ENCODE measurements at regions not wholly inside any gene's neighbourhood (a gene's known extent, or its start where the extent isn't known, plus 50 kb on each side); places are given as distances from the start of the nearest gene placed in this dataset.
"Not testable (repeated sequence)": the region's sequence is repeated elsewhere in the genome, so short reads cannot be mapped to it uniquely, and the experiment has no call there.

DNA sequence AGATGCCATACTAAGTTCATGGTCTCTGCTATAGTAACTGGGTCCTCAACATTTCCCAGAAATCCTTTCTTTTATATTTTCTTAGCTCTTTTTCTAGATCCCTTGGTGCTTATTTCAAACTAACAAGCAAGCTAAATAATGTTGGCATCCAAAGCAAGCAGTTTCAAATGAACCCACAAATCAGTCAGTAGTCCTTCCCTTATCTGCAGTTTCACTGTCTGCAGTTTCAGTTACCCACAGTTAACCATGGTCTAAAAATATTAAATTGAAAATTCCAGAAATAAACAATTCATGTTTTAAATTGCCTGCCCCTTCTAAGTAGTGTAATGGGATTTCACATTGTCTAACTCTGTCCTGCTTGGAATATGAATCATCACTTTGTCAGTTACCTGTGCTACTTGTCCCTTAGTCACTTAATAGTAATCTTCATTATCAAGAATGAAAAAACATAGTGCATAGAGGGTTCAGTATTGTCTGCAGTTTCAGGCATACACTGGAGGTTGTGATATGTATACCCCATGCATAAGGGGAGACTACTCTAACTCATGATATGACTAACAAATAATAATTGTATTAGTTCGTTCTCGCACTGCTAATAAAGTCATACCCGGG, 633.7 kb downstream of the MECOM start:
- DNase-seq (ENCODE audit: low read depth) = no peak

DNA sequence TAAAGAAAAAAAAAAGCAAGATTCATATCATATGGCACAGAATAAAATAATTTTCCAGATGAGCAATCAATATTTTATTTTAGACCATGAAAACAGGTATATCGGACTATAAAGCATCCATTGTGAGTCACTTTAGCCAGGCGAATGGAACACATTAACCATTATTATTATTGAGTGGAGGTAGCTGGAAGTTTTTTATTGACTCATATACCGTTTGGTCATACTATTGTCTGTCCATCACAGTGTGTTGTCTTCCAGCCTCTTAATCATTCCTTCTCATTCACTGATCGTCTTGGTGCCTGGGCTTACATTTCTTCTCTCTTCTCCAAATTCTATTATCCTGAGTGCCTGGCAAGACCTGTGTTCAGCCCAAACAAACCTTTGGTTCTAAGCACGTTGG, 634.8 kb downstream of the MECOM start:
- no peak for DNase-seq (ENCODE audit: low read depth)

DNA sequence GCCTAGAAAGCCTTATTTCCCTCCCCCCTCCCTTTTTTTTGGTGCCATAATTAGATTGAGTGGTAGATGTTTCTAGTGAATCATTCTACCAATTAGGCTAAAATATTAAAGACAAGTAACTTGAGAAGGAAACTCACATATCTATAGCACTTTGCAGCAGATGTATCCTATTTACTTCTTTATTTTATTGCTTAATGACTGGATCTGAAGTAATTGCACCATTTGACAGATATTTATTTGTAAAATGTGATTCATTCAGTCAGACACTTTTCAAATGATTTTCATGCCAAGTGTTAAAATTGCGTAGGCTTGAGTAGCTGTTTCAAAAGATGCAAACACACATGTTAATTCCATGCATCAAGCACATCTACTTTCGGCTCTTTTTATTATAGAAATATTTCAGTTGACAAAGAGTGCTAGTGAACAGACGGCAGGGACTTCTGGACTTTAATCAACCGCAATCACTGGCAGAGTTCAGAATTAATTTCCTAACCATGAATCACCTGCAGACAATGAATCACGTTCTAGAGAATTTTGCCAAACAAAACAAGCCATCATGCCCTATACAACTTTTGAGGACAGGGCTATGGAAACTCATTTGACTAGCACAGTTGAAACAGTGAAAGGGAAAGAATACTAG, 636.8 kb downstream of the MECOM start:
- DNase-seq (ENCODE audit: low read depth) = peak; percentile 98

DNA sequence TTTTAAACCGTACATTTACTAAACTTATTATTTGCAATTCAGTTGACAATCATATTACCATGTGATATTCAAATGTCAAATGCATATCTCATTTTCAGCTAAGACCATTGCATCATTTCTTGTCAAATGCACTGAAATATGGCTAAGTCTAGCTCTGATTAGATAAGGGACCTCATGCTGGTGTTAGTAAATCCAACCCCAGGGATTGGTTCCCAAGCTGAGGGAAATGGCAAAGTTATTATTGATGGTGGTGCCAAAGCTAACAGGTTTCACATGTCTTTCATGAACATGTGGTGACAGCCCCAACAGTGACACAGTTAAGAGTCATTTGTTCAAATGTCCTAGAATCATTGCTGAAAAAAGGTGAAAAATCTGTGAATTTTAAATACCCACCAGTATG, 641.1 kb downstream of the MECOM start:
- DNase-seq (ENCODE audit: low read depth) = no peak

DNA sequence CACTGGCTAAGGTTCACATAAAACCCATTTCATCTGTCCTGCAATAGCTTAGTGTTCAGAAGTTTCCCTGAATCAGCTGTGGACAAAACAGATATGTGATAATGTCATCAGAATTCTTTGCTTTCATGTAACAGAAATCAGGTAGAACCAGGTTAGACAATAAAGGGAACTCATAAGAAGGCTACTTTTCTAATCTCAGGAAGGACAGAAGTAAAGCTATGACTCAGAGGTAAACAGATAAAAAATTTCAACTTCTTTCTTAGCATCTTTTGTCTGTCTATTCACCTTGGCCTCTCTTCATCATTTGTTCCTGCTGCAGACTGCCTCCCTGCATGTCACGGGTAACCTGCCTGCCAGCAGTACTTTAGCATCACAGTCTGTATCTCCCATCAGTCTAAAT, 643.1 kb downstream of the MECOM start:
- no peak for DNase-seq (ENCODE audit: low read depth)

DNA sequence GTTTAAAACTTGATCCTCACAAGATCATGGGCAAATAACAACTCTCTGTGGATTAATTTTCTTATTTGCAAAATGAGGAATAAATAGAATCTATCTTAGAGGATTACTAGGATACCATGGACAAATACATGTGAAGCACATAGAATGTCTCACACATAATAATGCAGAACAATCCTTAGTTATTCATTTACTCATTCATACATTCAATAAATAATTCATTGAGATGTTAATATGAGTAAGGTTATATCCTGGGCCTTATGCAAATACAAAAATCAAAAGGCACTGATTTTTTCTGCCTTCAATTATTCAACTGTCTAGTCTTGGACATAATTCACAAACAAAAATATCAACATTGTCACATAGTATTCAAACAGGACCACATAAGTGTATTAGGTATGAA, 654.1 kb downstream of the MECOM start:
- no peak for DNase-seq (ENCODE audit: low read depth)

DNA sequence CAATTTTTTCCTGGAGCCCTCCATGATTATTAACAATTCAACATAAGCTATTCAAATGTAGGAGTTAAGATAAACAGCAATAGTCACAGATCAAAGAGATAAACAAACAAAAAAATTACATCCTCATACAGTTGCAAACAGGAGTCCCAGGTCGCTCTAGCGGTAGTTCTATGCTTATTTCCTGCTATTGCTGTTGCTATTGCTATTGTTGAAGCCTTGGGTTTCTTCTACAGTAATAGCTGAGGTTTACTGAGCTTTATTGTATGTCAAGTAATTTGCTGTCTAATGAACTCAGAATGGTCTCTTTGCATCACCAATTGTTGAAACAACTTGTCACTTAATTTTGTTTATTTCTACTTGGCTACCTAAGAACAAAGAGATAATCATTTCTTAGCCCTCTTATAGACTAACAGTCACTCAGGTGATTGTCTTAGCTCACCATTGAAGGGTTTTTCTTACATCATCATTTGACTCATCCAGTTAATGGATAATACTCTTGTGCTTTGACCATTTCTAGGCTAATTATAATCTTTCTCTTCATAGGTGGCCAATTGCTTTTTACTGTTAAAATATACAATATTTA, 654.6 kb downstream of the MECOM start:
- peak; percentile 40 for DNase-seq (ENCODE audit: low read depth)

DNA sequence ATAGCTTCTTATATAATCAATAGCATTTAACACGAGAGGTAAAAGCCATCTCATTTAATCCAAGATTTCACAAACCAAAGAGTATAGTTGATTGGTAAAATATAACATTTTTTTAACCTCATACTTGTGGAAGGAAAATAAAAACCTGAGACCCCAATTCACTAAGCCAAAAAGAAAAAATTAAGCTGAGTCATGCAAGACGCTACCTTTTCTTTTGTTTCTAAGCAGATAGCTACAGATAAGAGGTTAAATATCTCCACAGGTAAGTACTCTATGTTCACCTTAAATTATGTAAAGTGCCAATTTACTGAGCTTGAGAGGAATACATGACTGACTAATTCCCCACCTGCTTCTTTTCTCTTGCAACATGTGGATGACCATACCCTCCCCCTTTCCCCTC, 656.4 kb downstream of the MECOM start:
- no peak for DNase-seq (ENCODE audit: low read depth)

DNA sequence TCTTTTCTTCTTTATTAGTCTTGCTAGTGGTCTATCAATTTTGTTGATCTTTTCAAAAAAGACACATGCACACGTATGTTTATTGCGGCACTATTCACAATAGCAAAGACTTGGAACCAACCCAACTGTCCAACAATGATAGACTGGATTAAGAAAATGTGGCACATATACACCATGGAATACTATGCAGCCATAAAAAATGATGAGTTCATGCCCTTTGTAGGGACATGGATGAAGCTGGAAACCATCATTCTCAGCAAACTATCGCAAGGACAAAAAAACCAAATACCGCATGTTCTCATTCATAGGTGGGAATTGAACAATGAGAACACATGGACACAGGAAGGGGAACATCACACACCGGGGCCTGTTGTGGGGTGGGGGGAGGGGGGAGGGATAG, 657.1 kb downstream of the MECOM start:
- not testable (repeated sequence) for DNase-seq (ENCODE audit: low read depth)

DNA sequence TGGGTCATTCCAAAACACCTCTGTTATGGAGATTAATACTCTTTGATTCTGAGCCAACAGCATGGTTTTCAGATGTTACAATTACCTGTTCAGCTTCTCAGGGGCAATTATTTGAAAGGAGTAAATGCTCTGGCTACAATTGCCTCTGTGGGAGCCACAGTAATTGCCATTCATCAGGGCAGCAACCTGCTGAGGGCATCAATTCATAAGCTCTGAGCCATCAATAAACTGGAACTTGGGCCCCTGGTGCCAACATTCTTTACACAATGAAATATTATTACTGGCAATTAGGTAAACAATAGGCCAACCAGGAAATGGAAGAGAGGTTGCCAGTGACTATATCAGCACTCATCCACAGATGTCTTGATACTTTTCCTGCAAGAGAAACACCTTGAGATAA, 660.8 kb downstream of the MECOM start:
- no peak for DNase-seq (ENCODE audit: low read depth)

DNA sequence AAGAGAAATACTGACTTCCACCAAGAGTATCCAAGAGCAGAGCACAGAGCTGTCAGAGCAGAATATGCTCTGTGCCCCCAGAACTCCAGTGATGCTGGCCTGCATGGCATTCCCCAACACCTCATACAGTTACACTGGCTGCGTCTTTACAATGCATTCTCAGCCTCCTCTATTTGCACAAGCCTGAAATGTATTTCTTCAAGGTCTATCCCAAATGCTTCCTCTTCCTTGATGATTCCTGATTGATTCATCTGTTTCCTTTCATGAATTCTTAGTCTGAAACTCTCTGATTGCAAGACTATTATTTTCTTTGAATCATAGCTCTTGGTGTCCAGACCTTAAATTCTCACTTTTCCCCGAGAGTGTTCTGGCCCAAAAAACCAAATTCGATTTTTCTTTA, 664.7 kb downstream of the MECOM start:
- no peak for DNase-seq (ENCODE audit: low read depth)

DNA sequence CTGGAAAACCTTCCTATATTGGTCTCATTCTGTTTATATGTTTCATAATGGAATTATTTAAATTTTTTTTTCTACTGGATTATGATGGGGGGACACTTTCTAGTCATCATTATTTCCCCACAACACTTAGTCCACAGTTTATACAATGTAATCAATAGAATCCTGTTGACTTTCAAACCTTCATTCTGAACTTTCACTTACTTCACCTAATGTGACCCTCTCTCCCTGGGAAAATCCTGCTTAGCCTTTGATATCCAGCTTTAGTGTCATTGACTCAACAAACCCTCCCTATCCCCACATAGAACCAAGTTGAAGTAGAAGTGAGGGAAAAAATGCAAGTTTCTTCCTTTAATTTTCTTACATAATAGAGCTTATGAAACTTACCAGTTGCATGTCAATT, 666.0 kb downstream of the MECOM start:
- no peak for DNase-seq (ENCODE audit: low read depth)

DNA sequence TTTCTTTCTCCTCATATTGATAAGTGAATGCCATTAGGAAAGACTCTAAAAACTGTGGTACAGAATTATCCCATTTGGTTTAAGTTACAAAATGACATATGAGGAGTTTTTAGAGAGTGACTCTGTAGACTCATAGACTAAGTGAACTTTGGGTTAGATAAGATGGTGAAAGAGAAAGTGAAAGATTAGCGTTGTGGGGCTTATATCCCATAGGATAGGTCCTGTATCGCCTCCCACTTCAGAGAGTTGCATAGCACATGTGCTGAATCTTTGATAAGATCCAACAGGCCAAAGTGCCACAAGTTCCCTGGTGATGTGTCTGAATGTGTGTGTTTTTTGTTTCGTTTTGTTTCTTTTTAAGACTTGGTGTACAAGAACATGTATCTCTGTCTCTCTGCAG, 666.9 kb downstream of the MECOM start:
- DNase-seq (ENCODE audit: low read depth) = no peak

DNA sequence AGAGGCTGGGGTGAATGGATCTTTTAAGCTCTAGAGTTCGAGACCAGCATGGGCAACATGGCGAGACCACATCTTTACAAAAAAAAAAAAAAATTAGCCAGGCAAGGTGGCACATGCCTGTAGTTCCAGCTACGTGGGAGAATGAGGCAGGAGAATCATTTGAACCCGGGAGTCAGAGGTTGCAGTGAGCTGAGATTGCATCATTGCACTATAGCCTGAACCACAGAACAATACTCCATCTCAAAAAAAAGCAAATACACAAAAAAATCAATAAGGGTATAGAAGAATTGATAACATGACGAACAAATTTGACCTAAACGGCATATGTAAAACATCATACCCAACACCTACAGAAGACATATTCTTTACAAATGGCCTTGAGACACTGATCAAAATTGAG, 668.4 kb downstream of the MECOM start:
- DNase-seq (ENCODE audit: low read depth) = no peak

DNA sequence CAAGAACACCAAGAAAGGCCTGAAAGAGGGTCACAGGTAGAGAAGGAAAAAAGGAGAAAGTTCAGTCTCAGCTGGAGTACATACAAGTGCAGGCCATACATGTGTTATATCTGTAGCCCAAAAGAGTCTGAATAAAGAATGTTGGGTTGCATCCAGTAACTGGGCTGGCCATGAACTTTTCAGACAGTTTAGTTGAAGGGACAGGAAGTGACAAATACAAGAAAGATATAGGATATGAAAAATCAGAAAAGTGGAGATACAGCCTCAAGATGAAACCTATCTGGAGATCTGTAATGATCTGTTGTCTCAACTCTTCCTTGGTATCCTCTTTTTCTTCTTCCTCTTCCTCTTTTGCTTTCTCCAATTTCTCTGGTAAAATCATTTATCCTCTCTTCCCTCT, 671.7 kb downstream of the MECOM start:
- DNase-seq (ENCODE audit: low read depth) = peak; percentile 27

DNA sequence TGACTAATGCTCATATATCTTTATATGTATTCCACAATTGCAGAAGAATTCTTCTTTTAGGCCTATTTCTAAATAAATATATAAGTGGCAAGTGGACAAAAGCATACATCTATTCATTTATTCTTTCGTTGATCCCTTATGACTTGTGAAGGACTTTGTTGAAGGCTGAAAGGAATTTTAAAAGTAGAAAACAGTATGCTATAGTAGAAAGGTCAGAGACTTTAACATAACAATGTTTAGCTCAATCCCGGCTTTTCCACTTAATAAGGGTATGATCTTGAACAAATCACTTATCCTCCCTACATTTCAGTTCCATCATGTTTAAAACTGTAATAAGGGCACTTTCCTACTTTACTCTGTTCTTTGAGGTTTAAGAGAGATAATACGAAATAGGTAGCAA, 672.9 kb downstream of the MECOM start:
- no peak for DNase-seq (ENCODE audit: low read depth)

DNA sequence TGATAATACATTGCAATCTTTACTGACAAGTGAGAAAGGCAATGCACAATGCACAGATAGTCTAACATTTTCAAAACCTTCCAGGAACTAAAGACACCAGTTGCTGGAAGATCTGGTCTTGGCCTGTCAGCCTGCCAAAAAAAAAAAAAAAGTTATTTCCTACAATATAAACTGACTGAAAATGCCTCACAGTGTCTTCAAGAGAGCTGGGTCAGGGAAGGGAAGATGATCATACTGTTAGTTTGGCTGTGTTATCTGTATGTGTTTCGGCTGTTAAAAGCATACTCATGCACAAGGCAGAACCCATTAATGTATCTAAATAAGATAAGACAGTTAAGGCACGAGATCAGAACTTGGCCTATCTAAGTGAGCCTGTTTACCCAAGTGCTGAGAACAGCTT, 673.4 kb downstream of the MECOM start:
- DNase-seq (ENCODE audit: low read depth) = no peak

DNA sequence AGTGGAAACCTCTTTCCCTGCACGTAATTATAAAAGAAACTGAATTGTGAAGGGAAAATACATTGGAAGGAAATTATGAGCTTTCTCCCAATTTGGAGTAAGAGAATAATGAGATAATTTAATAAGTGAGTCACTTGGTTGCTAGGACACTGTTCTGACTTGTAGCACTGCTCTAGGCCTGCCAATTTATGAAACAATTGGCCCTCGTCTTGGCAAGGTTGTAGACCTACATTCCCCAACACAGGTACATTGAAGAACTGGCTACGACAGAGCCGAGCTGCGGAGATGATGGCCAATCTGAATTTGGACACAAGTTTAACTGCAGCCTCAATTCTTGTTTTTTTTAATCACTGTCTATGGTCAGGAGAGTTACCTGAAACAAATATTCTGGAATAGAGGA, 674.1 kb downstream of the MECOM start:
- DNase-seq (ENCODE audit: low read depth) = peak; percentile 46

DNA sequence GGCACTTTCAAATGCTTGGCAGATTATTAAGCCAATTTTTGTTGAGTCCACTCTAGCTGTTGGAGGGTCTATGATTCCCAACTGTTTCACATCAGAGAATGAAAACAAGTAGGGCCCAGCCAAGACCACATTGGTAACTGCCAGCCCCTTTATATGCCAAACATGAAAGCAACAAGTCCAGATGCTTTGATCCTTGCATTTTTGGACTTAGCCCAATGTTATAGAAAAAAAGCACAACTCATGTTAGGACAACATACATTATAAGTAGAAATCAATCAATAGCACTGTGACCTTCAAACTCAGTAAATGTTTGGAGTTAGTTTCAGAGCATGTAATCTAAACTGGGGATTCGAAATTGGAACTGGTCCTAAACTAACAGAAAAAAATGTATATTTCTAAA, 674.7 kb downstream of the MECOM start:
- DNase-seq (ENCODE audit: low read depth) = no peak

DNA sequence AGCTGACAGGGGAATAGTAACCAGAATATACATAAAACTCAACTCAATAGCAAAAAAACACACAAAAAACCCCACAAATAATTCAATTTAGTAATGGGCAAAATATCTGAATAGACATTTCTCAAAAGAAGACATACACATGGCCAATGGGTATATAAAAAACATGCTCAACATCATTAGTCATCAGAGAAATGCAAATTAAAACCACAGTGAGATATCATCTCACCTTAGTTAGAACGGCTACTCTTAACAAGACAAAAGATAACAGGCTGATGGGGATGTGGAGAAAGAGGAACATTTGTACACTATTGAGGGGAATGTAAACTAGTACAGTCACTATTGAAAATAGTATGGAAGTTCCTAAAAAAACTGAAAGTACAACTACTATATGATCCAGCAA, 678.6 kb downstream of the MECOM start:
- peak; percentile 67 for DNase-seq (ENCODE audit: low read depth)

DNA sequence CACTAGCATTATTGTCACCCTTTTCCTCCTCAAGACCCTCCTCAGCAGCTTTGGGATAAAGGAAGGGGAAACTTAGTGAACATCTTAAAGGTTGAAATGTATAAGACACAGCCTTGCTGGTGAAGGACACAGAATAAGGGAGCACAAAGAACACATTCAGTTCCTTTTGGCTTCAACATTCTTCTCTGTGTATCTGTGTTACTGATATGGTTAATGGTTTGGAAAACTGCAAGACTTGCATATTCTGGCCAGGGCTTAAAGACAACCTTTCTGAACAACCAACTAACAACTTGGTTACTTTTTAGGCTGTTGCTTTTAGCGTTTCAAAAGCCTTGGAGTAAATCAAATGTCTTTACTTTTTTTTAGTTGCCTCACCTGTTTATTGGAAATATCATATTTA, 680.5 kb downstream of the MECOM start:
- no peak for DNase-seq (ENCODE audit: low read depth)

DNA sequence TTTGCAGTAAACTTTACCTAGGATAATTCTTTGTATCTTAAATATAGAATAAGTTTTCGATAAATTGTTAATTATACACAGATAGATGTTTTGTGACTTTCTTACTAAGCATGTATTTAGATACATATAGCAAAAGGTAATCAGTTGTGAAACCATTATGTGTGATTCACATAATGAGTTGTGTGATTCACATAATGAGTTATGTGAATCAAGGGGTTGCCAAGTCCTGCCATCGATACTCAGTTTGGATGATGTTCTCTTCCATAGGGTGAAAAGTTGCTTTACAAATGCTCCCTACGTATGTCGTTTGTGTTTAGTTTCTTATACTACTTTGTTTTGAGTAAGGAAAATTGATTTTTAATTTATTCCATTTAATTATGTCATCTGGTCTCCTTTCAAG, 682.1 kb downstream of the MECOM start:
- no peak for DNase-seq (ENCODE audit: low read depth)

DNA sequence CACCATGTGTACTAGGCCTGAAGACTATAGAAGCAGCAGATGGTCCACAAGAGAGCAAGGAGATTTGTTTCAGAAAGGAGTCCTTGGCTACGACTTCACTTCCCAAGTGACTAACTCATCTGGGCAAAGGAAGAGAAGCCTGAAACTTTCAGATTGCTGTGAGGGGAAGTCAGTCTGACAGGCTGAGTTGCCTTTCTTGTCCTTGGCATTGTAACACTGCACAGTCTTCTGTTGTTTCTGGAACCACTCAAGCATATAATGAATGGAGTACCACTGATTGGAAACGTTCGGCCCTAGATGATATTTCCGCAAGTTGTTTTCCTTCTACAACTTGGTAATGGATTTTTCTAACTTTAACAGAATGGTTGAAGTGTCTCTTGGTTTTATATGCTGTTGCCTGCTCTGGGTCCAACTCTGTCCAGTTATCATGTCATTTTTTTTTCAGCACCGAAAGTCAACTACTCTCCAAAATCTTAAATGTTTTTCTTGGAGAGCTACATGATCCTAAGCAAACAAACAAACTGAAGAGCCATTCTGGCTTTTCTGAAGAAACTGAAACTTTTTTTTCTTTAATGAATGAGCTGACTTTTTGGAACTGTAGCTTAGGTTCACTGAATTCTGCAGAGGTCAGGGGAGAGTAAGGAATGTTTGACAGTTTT, 685.7 kb downstream of the MECOM start:
- peak; percentile 58 for DNase-seq (ENCODE audit: low read depth)

Data from M059J (cell line).